ENCODE measurements at regions not wholly inside any gene's neighbourhood (a gene's known extent, or its start where the extent isn't known, plus 50 kb on each side); places are given as distances from the start of the nearest gene placed in this dataset.
"Not testable (repeated sequence)": the region's sequence is repeated elsewhere in the genome, so short reads cannot be mapped to it uniquely, and the experiment has no call there.

DNA sequence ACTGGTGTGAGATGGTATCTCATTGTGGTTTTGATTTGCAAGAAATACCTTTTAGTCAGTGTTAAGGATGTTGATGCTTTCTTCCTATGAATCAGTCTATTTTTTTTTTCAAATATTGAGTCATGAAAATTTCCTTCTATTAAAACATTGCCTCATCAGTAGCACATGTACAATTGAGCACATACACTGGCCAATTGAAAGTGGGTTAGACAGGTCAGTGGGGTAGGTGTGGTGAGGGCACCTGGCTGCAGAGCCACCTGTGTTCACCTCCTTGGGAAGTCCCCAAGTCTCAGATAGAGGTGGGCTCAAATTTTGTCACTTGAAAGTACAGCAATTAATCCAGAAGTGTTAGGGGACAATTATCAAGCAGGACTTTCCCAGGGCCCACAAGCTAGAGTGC, 243.7 kb downstream of the SPRY1 start:
- Mint-ChIP-seq H3K4me3 (no peak overlapping the region), H3K9me3 (no peaks in the 10 kb centered on the region), H3K36me3 (ENCODE audit: low read depth) (peaks cover 5% of the 10 kb centered on the region), H3K27me3 (peaks cover 7% of the 10 kb centered on the region), H3K4me1 (peaks cover 5% of the 10 kb centered on the region), H3K27ac (no peak overlapping the region)
- ChIA-PET CTCF (no interaction called here), POLR2A (no interaction called here)
- DNase-seq = no peak

DNA sequence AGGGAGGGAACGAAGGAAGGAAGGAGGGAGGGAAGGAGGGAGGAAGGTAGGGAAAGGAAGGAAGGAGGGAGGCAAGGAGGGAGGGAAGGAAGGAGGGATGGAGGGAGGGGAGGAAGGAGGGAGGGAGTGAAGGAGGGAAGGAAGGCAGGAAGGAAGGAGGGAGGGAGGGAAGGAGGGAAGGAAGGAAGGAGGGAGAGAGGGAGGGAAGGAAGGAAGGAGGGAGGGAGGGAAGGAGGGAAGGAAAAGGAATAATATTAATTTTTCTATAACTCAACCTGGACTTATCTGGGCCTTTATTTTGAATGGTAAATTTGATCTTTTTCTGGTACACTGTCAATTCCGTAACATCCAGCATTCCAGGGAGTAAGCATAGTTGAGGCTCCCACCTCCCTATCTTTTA, 244.2 kb downstream of the SPRY1 start:
- H3K9me3 Mint-ChIP-seq = no peaks in the 10 kb centered on the region
- H3K4me3 Mint-ChIP-seq = no peak overlapping the region
- DNase-seq = no peak
- no peak overlapping the region for H3K27ac Mint-ChIP-seq
- ChIA-PET POLR2A (no interaction called here), CTCF (no interaction called here)
- peaks cover 7% of the 10 kb centered on the region for H3K27me3 Mint-ChIP-seq
- H3K36me3 Mint-ChIP-seq (ENCODE audit: low read depth) = peaks cover 5% of the 10 kb centered on the region
- peaks cover 5% of the 10 kb centered on the region for H3K4me1 Mint-ChIP-seq

DNA sequence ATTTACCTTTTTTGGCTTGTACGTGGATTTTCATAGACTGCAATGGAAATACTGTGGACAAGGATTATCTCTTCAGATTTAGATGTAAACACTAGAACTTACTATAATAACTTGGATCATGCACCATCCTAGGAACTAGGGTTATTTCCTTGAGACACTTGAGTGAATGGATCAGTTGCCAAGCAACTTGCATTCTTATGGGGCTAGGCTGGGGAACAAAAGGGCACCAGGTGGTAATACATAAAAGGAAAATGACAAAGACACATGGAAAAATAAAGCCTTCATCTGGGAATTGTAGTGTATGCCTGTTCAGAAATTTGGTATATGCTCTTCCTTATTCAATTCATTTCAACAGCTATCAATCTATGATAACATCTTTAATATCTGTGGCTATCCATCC, 247.1 kb downstream of the SPRY1 start:
- no peak for DNase-seq
- ChIA-PET CTCF (no interaction called here), POLR2A (no interaction called here)
- H3K9me3 Mint-ChIP-seq = no peaks in the 10 kb centered on the region
- no peaks in the 10 kb centered on the region for H3K36me3 Mint-ChIP-seq (ENCODE audit: low read depth)
- H3K4me3 Mint-ChIP-seq = no peak overlapping the region
- peaks cover 5% of the 10 kb centered on the region for H3K27me3 Mint-ChIP-seq
- no peak overlapping the region for H3K27ac Mint-ChIP-seq
- peaks cover 5% of the 10 kb centered on the region for H3K4me1 Mint-ChIP-seq

DNA sequence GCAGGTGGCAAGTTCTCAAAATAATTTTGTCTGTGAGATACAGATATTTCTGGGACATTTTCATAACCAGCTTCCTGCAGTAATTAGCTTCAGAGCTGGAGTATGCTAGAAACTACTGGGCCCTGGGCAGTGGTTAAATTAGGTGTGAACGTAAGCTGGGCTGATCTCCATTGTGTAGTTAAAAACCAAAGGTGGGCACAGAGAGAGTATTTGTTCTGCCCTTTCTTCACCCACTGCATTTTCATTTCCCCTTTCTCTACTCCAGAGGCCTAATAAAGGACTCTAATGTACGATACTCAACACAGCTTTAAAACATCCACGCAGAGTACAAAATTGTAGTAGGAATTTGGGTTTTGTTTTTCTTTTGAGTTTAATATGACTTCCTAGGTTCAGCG, 252.7 kb downstream of the SPRY1 start:
- Mint-ChIP-seq H3K4me1 (no peaks in the 10 kb centered on the region), H3K9me3 (peaks cover 2% of the 10 kb centered on the region), H3K4me3 (no peak overlapping the region), H3K27me3 (no peaks in the 10 kb centered on the region), H3K27ac (no peak overlapping the region), H3K36me3 (ENCODE audit: low read depth) (no peaks in the 10 kb centered on the region)
- DNase-seq = no peak
- POLR2A ChIA-PET = no interaction called here
- CTCF ChIA-PET = interaction anchor here (1.7 kb wide), 1 partner anchor 13 kb away, joined by 4 read pairs; no protein-coding TSS in a partner anchor

DNA sequence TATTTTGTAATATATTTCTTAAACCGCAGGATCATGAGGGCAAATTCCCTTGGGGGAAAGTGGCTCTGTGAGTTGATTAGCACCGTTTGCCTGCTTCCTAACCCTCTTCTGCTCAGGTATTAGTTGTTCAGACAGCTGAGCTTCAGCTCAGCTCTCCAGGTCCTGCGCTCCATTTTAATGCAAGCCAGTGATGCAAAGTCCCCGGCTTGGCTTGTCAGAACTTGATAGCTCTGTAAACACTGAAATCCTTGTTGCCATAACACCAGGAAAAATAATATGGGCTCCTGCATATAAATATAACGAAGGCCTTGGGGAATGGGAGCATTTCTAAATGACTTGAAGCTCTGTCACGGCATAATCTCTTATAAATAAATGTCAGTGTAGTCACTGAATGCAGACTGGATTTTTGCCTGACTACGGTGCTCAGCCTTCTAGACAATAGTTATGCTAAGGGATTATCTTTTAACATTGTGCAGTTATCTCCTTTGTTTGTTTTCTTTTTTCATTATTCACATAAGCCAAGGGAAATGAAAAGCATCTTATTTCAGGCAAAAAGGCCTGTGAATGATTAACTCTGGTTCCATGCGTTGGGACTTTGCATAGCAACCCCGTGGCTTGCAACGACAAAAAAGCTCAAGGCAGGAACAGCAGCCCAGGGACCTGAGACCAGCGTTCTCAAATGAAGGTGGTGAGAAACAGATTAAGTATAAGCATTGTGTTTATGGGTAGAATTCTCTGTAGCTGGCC, 253.2 kb downstream of the SPRY1 start:
- Mint-ChIP-seq H3K4me1 (no peaks in the 10 kb centered on the region), H3K36me3 (ENCODE audit: low read depth) (no peaks in the 10 kb centered on the region)
- CTCF ChIA-PET = interaction anchor here (1.7 kb wide), 1 partner anchor 12 kb away, joined by 4 read pairs; no protein-coding TSS in a partner anchor

DNA sequence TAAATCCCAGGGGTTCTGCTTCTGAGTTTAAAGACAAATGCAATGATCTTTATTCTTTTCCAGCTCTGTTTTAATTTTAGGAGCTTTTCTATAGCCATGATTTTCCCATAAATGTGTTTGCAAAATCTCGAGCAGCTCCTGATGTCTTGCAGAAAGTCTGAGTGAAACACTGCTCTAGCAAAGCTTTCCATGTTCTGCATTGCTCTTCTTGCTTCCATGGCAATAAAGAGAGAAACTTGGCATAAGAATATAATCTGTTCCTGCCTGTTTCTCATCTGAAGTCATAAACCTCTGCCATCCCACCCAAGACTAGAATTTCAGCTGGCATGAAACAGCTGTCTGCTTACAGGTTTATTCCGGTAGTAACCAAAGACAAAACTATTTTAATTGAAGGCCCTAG, 254.5 kb downstream of the SPRY1 start:
- H3K4me3 Mint-ChIP-seq = no peak overlapping the region
- no peaks in the 10 kb centered on the region for H3K4me1 Mint-ChIP-seq
- DNase-seq = no peak
- CTCF ChIA-PET = no interaction called here
- POLR2A ChIA-PET = no interaction called here
- peaks cover 3% of the 10 kb centered on the region for H3K9me3 Mint-ChIP-seq
- H3K27ac Mint-ChIP-seq = no peak overlapping the region
- H3K36me3 Mint-ChIP-seq (ENCODE audit: low read depth) = no peaks in the 10 kb centered on the region
- no peaks in the 10 kb centered on the region for H3K27me3 Mint-ChIP-seq

More for the DNA sequence above, 253.2 kb downstream of the SPRY1 start:
- no peak overlapping the region for H3K27ac Mint-ChIP-seq
- no peak overlapping the region for H3K4me3 Mint-ChIP-seq
- no peak for DNase-seq
- POLR2A ChIA-PET = no interaction called here
- H3K27me3 Mint-ChIP-seq = no peaks in the 10 kb centered on the region
- H3K9me3 Mint-ChIP-seq = peaks cover 3% of the 10 kb centered on the region

DNA sequence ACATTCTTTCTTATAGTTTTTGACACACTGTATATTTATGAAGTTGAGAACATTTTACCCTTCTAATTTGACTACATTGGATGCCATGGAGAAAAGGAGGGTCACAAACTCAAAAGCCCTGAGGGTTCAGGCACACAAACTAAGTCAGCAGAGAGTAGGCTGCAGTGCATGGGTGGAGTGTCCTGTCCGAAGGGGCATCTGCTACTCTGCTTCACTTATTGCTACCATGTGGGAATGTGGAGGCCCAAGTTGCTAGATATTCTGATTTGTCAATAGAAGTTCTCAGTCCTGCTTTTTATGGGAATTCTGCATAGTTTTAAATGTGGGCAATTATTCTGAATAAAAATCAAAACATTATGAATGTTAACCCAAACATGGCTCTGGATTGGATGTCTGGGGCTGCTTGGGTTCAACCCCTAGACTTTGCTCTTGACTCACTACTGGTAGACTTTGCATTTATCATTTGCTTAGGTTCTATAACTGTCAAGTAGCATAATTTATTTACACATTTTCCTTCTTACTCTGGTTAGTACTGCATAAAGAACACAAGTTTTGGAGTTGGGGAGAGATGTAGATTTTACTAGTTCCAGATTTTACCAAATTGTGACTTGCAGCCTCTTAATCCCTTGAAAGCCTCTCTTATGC, 255.1 kb downstream of the SPRY1 start:
- Mint-ChIP-seq H3K9me3 (peaks cover 4% of the 10 kb centered on the region), H3K36me3 (ENCODE audit: low read depth) (no peaks in the 10 kb centered on the region)
- CTCF ChIA-PET = no interaction called here

DNA sequence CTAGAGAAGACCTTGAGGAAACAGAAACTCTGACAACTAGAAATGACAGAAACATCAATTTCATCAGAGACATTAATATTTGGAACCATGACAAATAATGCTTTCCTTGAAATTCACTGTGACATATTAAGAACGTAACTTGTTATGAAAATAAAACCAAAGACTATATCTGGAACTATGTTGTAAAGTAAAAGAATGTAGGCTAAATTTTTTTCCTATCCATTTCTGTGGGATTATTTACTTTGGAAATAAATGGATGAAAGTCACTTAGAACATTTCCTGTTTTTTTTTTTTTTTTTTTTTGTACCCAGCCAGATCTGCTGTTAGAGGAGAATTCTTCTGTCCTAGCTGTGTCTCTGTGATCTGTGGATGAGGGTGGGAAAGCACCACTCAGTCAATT, 255.9 kb downstream of the SPRY1 start:
- no peak overlapping the region for H3K27ac Mint-ChIP-seq
- H3K4me1 Mint-ChIP-seq = no peaks in the 10 kb centered on the region
- peaks cover 6% of the 10 kb centered on the region for H3K36me3 Mint-ChIP-seq (ENCODE audit: low read depth)
- H3K27me3 Mint-ChIP-seq = peaks cover 3% of the 10 kb centered on the region
- CTCF ChIA-PET = no interaction called here
- peaks cover 10% of the 10 kb centered on the region for H3K9me3 Mint-ChIP-seq
- DNase-seq = no peak
- H3K4me3 Mint-ChIP-seq = no peak overlapping the region
- POLR2A ChIA-PET = no interaction called here

More for the DNA sequence above, 255.1 kb downstream of the SPRY1 start:
- Mint-ChIP-seq H3K27ac (no peak overlapping the region), H3K27me3 (no peaks in the 10 kb centered on the region), H3K4me3 (no peak overlapping the region), H3K4me1 (no peaks in the 10 kb centered on the region)
- no peak for DNase-seq
- POLR2A ChIA-PET = no interaction called here

DNA sequence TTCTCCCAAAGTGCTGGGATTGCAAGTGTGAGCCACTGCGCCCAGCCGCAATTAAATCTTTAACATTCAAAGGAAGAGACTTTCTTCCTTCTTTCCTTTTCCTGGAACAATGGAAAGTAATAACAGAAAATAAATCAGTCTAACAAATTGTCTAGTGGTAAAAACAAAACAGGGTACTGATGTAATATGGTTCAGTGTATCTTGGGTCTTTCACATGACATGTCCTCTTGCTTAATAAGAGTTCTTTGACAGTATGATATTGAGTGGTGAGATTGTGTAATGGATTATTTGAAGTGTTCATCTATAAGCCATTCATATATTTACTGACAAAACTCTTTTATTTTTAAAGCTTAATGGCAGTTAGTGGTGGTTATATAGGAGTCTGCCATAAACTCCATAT, 256.6 kb downstream of the SPRY1 start:
- H3K36me3 Mint-ChIP-seq (ENCODE audit: low read depth) = peaks cover 7% of the 10 kb centered on the region
- H3K4me1 Mint-ChIP-seq = no peaks in the 10 kb centered on the region
- peaks cover 10% of the 10 kb centered on the region for H3K9me3 Mint-ChIP-seq
- CTCF ChIA-PET = no interaction called here
- no peak overlapping the region for H3K27ac Mint-ChIP-seq
- H3K4me3 Mint-ChIP-seq = no peak overlapping the region
- DNase-seq = no peak
- POLR2A ChIA-PET = no interaction called here
- H3K27me3 Mint-ChIP-seq = peaks cover 3% of the 10 kb centered on the region

DNA sequence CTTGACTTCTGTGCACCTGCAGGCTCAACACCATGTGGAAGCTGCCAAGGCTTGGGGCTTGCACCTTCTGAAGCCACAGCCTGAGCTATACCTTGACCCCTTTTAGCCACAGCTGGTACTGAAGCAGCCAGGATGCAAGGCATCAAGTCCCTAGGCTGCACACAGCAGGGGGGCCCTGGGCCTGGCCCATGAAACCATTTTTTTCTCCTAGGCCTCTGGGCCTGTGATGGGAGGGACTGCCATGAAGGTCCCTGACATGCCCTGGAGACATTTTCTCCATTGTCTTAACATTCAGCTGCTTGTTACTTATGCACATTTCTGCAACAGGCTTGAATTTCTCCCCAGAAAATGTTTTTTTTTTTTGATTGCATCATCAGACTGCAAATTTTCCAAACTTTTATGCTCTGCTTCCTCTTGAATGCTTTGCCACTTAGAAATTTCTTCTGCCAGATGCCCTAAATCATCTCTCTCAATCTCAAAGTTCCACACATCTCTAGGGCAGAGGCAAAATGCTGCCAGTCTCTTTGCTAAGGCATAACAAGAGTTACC, 260.2 kb downstream of the SPRY1 start:
- H3K4me1 Mint-ChIP-seq; H3K27ac Mint-ChIP-seq; H3K4me3 Mint-ChIP-seq; CTCF ChIA-PET; H3K27me3 Mint-ChIP-seq; H3K36me3 Mint-ChIP-seq (ENCODE audit: low read depth); H3K9me3 Mint-ChIP-seq; POLR2A ChIA-PET; DNase-seq: not testable (repeated sequence)

DNA sequence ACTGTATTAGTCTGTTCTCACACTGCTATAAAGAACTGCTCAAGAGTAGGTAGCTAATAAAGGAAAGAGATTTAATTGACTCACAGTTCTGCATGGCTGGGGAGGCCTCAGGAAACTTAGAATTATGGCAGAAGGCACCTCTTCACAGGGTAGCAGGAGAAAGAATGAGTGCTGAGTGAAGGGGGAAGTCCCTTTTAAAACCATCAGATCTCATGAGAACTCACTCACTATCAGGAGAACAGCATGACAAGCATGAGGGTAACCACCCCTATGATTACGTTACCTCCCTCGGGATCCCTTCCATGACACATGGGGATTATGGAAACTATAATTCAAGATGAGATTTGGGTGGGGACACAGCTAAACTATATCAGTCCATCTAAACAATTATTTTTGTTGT, 261.0 kb downstream of the SPRY1 start:
- H3K27me3 Mint-ChIP-seq; H3K36me3 Mint-ChIP-seq (ENCODE audit: low read depth); POLR2A ChIA-PET; H3K9me3 Mint-ChIP-seq; H3K4me1 Mint-ChIP-seq; H3K4me3 Mint-ChIP-seq; CTCF ChIA-PET; DNase-seq; H3K27ac Mint-ChIP-seq: not testable (repeated sequence)

DNA sequence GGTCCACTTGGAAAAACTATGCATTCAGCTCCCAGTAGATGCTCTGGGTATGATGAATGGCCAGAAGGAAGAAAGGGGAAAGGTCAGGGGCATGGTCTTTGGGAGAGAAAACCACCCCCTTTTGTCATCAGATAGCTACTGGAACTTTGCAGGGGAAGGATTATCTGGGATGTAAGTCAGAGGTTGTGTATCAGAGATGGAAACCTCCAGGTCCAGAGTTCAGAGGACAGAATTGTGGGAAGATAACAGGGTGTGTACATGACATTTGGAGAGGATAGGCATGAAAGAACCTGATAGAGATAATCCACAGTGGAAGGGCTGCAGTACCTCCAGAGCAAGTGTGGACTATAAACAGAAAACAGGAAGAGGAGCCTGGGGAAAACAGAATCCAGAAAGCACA, 262.7 kb downstream of the SPRY1 start:
- DNase-seq = no peak
- Mint-ChIP-seq H3K27ac (no peak overlapping the region), H3K36me3 (ENCODE audit: low read depth) (peaks cover 7% of the 10 kb centered on the region), H3K4me3 (no peak overlapping the region), H3K9me3 (peaks cover 8% of the 10 kb centered on the region), H3K4me1 (no peaks in the 10 kb centered on the region), H3K27me3 (peaks cover 8% of the 10 kb centered on the region)
- ChIA-PET POLR2A (no interaction called here), CTCF (no interaction called here)

DNA sequence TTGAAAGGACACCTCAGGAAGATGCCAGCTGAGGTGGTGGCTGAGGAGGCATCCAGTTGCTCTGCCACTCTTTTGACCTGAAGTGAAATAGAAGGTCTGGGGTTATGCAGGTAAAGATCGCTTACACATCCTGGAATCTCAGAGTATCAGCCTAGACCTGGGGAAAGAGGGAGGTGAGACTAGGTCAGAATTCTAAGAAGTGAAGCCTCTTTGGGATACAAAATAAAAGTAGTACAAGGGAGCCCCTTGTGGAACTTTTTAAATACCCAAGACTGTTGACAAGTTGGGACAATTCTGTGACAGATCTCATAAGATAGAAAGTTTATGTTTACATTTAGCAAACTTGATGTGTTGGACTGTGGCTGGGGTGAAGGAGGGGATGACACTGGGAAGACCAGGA, 263.1 kb downstream of the SPRY1 start:
- DNase-seq = no peak
- Mint-ChIP-seq H3K36me3 (ENCODE audit: low read depth) (peaks cover 7% of the 10 kb centered on the region), H3K4me3 (no peak overlapping the region), H3K27me3 (peaks cover 8% of the 10 kb centered on the region), H3K27ac (no peak overlapping the region), H3K9me3 (peaks cover 7% of the 10 kb centered on the region), H3K4me1 (no peaks in the 10 kb centered on the region)
- ChIA-PET POLR2A (no interaction called here), CTCF (interaction anchor here (1.0 to 2.6 kb wide), 3 partner anchors 11 to 557 kb away, joined by 3 to 9 read pairs (median 3); no protein-coding TSS in a partner anchor)
